Glutamatergic neuron (in vitro differentiated cells): ENCODE measurements at regions not wholly inside any gene's neighbourhood (a gene's known extent, or its start where the extent isn't known, plus 50 kb on each side); places are given as distances from the start of the nearest gene placed in this dataset.

Source experiments
- DNase-seq: peaks from one replicate; pipeline ENCODE4 v3.0.0; 2022
- H3K27ac Mint-ChIP-seq: one replicate; pipeline ENCODE4 v1.8.0; 2020; ENCODE audit warnings: mild to moderate bottlenecking, mixed read lengths, inconsistent platforms; ENCODE audit not compliant: unreplicated experiment
- H3K27me3 Mint-ChIP-seq: one replicate; pipeline ENCODE4 v1.8.0; 2020; ENCODE audit warnings: mild to moderate bottlenecking, moderate library complexity, mixed read lengths, inconsistent platforms; ENCODE audit not compliant: unreplicated experiment
- H3K36me3 Mint-ChIP-seq: one replicate; pipeline ENCODE4 v1.8.0; 2020; ENCODE audit warnings: mild to moderate bottlenecking, mixed read lengths, inconsistent platforms; ENCODE audit not compliant: unreplicated experiment
- H3K4me1 Mint-ChIP-seq: one replicate; pipeline ENCODE4 v1.8.0; 2020; ENCODE audit warnings: mild to moderate bottlenecking, low read depth, mixed read lengths, inconsistent platforms; ENCODE audit not compliant: unreplicated experiment
- H3K4me3 Mint-ChIP-seq: one replicate; pipeline ENCODE4 v1.8.0; 2020; ENCODE audit warnings: mild to moderate bottlenecking, mixed read lengths, inconsistent platforms; ENCODE audit not compliant: unreplicated experiment
- H3K9me3 Mint-ChIP-seq: one replicate; pipeline ENCODE4 v1.8.0; 2020; ENCODE audit warnings: mild to moderate bottlenecking, moderate library complexity, mixed read lengths, inconsistent platforms; ENCODE audit not compliant: unreplicated experiment
- TF ChIP-seq, protein P1 (sequence below): fragments of 200-600 bp; sonication (generic); IDR thresholded peaks from one replicate; pipeline ENCODE4 v1.5.0; 2021; ENCODE audit not compliant: partially characterized antibody, unreplicated experiment

DNA sequence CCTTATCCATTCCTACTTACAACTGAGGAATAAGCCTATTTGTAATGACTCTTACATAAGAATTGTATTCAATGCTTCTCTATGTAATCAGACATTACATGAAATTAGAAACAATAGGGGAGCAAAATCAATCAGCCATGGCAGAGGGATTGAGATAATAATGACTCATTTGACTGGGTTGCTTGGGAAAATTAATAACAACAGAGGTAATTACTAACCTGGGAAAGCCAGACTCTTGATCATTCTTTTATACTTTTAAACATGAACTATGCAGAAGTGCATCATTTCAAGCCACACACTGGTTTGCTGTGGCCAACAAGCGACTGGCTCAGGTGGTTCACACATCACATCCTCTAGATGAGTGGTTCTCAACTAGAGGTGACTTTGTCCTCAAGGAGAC lies 126.3 kb upstream of the CRBN start:
- Mint-ChIP-seq H3K27me3 (peaks cover 4% of the 10 kb centered on the region), H3K36me3 (no peaks in the 10 kb centered on the region), H3K27ac (no peak overlapping the region), H3K4me3 (no peak overlapping the region), H3K9me3 (no peaks in the 10 kb centered on the region), H3K4me1 (peaks cover 10% of the 10 kb centered on the region)
- TF ChIP-seq, protein P1, sequence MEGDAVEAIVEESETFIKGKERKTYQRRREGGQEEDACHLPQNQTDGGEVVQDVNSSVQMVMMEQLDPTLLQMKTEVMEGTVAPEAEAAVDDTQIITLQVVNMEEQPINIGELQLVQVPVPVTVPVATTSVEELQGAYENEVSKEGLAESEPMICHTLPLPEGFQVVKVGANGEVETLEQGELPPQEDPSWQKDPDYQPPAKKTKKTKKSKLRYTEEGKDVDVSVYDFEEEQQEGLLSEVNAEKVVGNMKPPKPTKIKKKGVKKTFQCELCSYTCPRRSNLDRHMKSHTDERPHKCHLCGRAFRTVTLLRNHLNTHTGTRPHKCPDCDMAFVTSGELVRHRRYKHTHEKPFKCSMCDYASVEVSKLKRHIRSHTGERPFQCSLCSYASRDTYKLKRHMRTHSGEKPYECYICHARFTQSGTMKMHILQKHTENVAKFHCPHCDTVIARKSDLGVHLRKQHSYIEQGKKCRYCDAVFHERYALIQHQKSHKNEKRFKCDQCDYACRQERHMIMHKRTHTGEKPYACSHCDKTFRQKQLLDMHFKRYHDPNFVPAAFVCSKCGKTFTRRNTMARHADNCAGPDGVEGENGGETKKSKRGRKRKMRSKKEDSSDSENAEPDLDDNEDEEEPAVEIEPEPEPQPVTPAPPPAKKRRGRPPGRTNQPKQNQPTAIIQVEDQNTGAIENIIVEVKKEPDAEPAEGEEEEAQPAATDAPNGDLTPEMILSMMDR, result no peak
- DNase-seq, result no peak

DNA sequence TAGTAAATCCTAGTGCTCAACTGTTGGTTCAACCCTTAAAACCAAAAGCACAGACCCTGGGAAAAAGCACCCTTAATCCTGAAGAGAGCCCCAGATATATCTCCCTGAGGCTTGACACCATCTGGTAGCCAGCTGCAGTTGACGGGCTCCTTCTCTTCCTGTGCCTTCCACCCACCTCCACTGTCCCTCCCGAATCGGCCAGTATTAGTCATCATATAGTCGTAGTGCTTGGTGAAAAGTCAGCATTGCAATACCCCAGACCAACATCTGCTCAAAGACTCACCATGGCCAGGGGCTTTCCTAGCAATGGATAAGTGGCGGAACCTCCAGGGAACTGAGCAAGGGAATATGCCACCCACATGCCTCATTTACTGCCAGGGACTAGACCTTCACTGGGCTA lies 125.6 kb upstream of the CRBN start:
- H3K27me3 Mint-ChIP-seq, result peaks cover 2% of the 10 kb centered on the region
- no peaks in the 10 kb centered on the region for H3K9me3 Mint-ChIP-seq
- peaks cover 7% of the 10 kb centered on the region for H3K4me1 Mint-ChIP-seq
- H3K4me3 Mint-ChIP-seq, result no peak overlapping the region
- no peak overlapping the region for H3K27ac Mint-ChIP-seq
- TF ChIP-seq, protein P1, result no peak
- no peaks in the 10 kb centered on the region for H3K36me3 Mint-ChIP-seq
- DNase-seq, result peak; percentile 15

DNA sequence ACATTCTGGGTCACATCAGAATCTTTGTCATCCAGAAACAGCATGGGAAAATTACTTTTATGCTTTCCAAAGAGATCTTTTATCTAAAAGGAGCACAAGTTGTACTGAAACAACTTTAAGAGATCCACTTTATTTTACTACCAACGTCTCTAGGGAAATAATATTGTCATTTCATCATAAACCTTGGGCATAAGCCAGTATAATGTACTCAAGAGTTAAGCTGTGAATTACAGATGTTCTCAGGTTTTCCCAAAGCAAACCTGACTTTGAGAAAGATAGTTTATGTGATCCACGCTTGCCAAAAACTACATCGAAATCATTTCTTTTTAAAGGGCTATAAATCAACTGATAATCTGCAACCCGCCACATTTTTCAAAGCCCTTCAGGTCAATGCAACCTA lies 124.1 kb upstream of the CRBN start:
- Mint-ChIP-seq H3K4me3 (no peak overlapping the region), H3K27ac (no peak overlapping the region), H3K4me1 (peaks cover 5% of the 10 kb centered on the region), H3K36me3 (no peaks in the 10 kb centered on the region), H3K27me3 (peaks cover 2% of the 10 kb centered on the region), H3K9me3 (no peaks in the 10 kb centered on the region)
- TF ChIP-seq, protein P1, result no peak
- no peak for DNase-seq

DNA sequence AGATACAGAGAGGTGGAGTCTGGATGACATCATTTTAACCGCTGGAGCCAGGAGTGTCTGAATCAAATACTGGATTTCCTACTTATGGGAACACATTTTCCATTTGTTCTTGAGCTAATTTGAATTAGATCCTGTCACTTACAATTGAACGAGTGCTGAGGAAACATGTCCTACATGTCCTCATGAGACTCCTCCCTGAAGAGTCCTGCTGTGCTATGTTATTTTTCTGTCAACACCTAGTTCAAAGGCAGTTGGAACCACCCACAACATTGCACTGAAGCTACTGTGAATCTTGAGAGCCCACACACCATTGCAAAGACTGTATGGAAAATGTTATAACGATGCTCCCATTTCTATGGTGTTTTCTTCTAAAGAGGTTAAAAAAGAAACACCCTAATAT lies 123.5 kb upstream of the CRBN start:
- H3K4me1 Mint-ChIP-seq, result peaks cover 5% of the 10 kb centered on the region
- no peak overlapping the region for H3K4me3 Mint-ChIP-seq
- TF ChIP-seq, protein P1, result no peak
- peaks cover 4% of the 10 kb centered on the region for H3K27me3 Mint-ChIP-seq
- no peaks in the 10 kb centered on the region for H3K36me3 Mint-ChIP-seq
- H3K27ac Mint-ChIP-seq, result no peak overlapping the region
- DNase-seq, result no peak
- H3K9me3 Mint-ChIP-seq, result no peaks in the 10 kb centered on the region

DNA sequence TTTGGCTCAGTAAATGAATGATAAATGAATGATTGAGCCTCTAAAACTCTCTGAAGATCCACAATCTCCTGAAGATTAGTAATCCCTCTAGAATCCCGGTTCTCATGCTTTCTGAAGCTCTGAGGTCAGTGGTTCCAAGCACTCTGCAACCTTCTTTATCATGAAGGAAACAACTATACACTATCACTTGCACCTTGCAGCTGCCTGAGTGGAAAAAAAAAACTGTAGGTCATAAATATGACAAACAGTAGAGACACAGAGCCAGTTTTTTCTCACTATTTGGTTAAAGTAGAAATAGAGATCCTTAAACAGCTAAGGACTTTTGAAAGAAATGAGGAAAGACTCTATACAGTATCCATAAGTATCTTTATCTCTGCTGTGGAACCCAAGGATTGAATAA lies 122.0 kb upstream of the CRBN start:
- Mint-ChIP-seq H3K27ac (no peak overlapping the region), H3K4me3 (no peak overlapping the region), H3K27me3 (peaks cover 2% of the 10 kb centered on the region), H3K4me1 (peaks cover 5% of the 10 kb centered on the region), H3K36me3 (no peaks in the 10 kb centered on the region), H3K9me3 (no peaks in the 10 kb centered on the region)
- TF ChIP-seq, protein P1, result no peak
- DNase-seq, result no peak
